ENCODE measurements at regions not wholly inside any gene's neighbourhood (a gene's known extent, or its start where the extent isn't known, plus 50 kb on each side); places are given as distances from the start of the nearest gene placed in this dataset.

GRCh38 chr2:83420993-83421392, 1038.1 kb downstream of the SUCLG1 start:
- no peak for TF ChIP-seq REST (IDR thresholded peaks at IDR 0.05; ENCODE audit: borderline replicate concordance)
- TF ChIP-seq REST (CRISPR knock-in tag; IDR thresholded peaks at IDR 0.05; ENCODE audit: low read depth): no peak
- no peak for TF ChIP-seq ZNF76 (CRISPR knock-in tag; IDR thresholded peaks at IDR 0.05; ENCODE audit: borderline replicate concordance)
- TF ChIP-seq SREBF2 (CRISPR knock-in tag; IDR thresholded peaks at IDR 0.05): no peak
- TF ChIP-seq SP1 (CRISPR knock-in tag; IDR thresholded peaks at IDR 0.05): no peak
- no peak for TF ChIP-seq STAG1 (CRISPR knock-in tag; IDR thresholded peaks at IDR 0.05; ENCODE audit: borderline replicate concordance)
- TF ChIP-seq TBP (optimal IDR thresholded peaks at IDR 0.05; ENCODE audit: low read depth, low read length): no peak
- TF ChIP-seq BDP1 (IDR thresholded peaks at IDR 0.05; ENCODE audit: insufficient read depth, insufficient read length): no peak
- TF ChIP-seq ETV6 (IDR thresholded peaks at IDR 0.05; ENCODE audit: borderline replicate concordance in 1 of 2, low read depth in 2 of 2, low read length in 1 of 2): no peak
- TF ChIP-seq ETV6 (CRISPR knock-in tag; IDR thresholded peaks at IDR 0.05; ENCODE audit: borderline replicate concordance): no peak
